HG02571 (cell line): ENCODE measurements at regions not wholly inside any gene's neighbourhood (a gene's known extent, or its start where the extent isn't known, plus 50 kb on each side); places are given as distances from the start of the nearest gene placed in this dataset.
"Not testable (repeated sequence)": the region's sequence is repeated elsewhere in the genome, so short reads cannot be mapped to it uniquely, and the experiment has no call there.

Source experiments
- ATAC-seq: cut with Tn5 transposase; IDR thresholded peaks from one replicate; pipeline ENCODE4 v1.9.1; 2021; ENCODE audit warnings: mild to moderate bottlenecking, moderate library complexity; ENCODE audit not compliant: unreplicated experiment

GRCh38 chr6:92667843-92668242 is 751.5 kb downstream of the EPHA7 start:
- ATAC-seq = no peak

GRCh38 chr6:92648364-92649086 is 770.8 kb downstream of the EPHA7 start:
- ATAC-seq = no peak

- no peak for ATAC-seq
Observed at GRCh38 chr6:92647630-92648029, 771.7 kb downstream of the EPHA7 start.

- ATAC-seq = not testable (repeated sequence)
Observed at GRCh38 chr6:92644104-92644791, 775.1 kb downstream of the EPHA7 start.

- no peak for ATAC-seq
Observed at GRCh38 chr6:92635553-92636153, 783.7 kb downstream of the EPHA7 start.

GRCh38 chr6:92634561-92634960 is 784.8 kb downstream of the EPHA7 start:
- no peak for ATAC-seq

- ATAC-seq = no peak
Observed at GRCh38 chr6:92623431-92623830, 795.9 kb downstream of the EPHA7 start.

- no peak for ATAC-seq
Observed at GRCh38 chr6:92617721-92618120, 801.6 kb downstream of the EPHA7 start.

- ATAC-seq = no peak
Observed at GRCh38 chr6:92608751-92609150, 810.6 kb downstream of the EPHA7 start.

- ATAC-seq = no peak
Observed at GRCh38 chr6:92593201-92593600, 826.2 kb downstream of the EPHA7 start.

GRCh38 chr6:92589996-92590395 is 829.4 kb downstream of the EPHA7 start:
- ATAC-seq = no peak

GRCh38 chr6:92588148-92588547 is 831.2 kb downstream of the EPHA7 start:
- no peak for ATAC-seq

- ATAC-seq = no peak
Observed at GRCh38 chr6:92587525-92587924, 831.8 kb downstream of the EPHA7 start.

GRCh38 chr6:92586236-92586977 is 833.0 kb downstream of the EPHA7 start:
- ATAC-seq = no peak

- no peak for ATAC-seq
Observed at GRCh38 chr6:92582211-92582610, 837.1 kb downstream of the EPHA7 start.

GRCh38 chr6:92577077-92577719 is 842.2 kb downstream of the EPHA7 start:
- ATAC-seq = no peak

GRCh38 chr6:92568541-92568940 is 850.8 kb downstream of the EPHA7 start:
- no peak for ATAC-seq

- ATAC-seq = no peak
Observed at GRCh38 chr6:92566632-92567031, 852.7 kb downstream of the EPHA7 start.

GRCh38 chr6:92564376-92564775 is 855.0 kb downstream of the EPHA7 start:
- ATAC-seq = no peak

- no peak for ATAC-seq
Observed at GRCh38 chr6:92559611-92560010, 859.7 kb downstream of the EPHA7 start.

GRCh38 chr6:92559003-92559402 is 860.4 kb downstream of the EPHA7 start:
- no peak for ATAC-seq
